ENCODE measurements at regions not wholly inside any gene's neighbourhood (a gene's known extent, or its start where the extent isn't known, plus 50 kb on each side); places are given as distances from the start of the nearest gene placed in this dataset.

DNA sequence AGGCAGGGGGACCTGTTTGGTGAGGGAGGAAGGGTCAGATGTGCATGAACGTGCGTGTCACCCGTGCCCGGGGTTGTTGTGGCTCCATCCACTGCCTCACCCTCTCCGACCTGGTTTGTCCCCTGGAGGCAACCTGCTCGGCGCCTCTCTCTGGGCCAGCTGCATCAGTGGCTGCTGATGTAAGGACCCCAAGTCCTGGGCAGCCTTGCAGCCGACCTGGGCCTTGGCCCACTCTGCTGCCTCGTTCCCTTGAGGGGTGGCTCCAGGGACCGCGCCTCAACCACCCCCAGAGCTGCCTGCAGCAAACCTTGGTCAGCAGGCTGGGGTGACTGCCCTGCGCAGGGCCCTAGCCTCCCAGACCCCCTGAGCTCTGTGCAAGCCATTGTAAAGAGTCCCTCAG lies 351.7 kb downstream of the TMEM121 start:
- Histone ChIP-seq H4K5ac (ENCODE audit: insufficient read length, low read depth, low read length) (no peak overlapping the region), H4K91ac (replicated peaks; ENCODE audit: insufficient read length, low read length) (no peak overlapping the region), H3K14ac (ENCODE audit: insufficient read length) (no peak overlapping the region), H3K56ac (replicated peaks; ENCODE audit: insufficient read length, low read depth, low read length) (no peak overlapping the region), H3K36me3 (ENCODE audit: control insufficient read depth in 2 of 4, insufficient read depth in 4 of 4, low read length in 3 of 4) (no peaks in the 10 kb centered on the region), H4K20me1 (replicated peaks in 1 of 2; ENCODE audit: control insufficient read depth in 1 of 2, insufficient read depth in 2 of 2, low read length in 2 of 2) (no peaks in the 10 kb centered on the region), H2BK20ac (ENCODE audit: low read length) (no peak overlapping the region), H2BK120ac (replicated peaks; ENCODE audit: low read depth, low read length) (no peak overlapping the region), H2BK15ac (ENCODE audit: low read length) (no peak overlapping the region), H3K79me2 (ENCODE audit: control insufficient read depth in 1 of 2, insufficient read depth in 2 of 2, low read length in 2 of 2) (no peaks in the 10 kb centered on the region), H3K4me1 (replicated peaks in 1 of 4; ENCODE audit: control insufficient read depth in 3 of 4, insufficient read depth in 4 of 4, low read length in 3 of 4) (no peaks in the 10 kb centered on the region), H2BK12ac (ENCODE audit: low read depth, low read length) (no peak overlapping the region), H2AFZ (ENCODE audit: low read length) (no peak overlapping the region), H3K4ac (replicated peaks; ENCODE audit: insufficient read length, low read depth, low read length) (no peak overlapping the region), H3K18ac (ENCODE audit: extremely low read depth, low read length) (no peak overlapping the region), H3K23me2 (ENCODE audit: low read depth, low read length) (no peaks in the 10 kb centered on the region), H3K9ac (replicated peaks in 1 of 4; ENCODE audit: extremely low read depth in 1 of 4, low read depth in 3 of 4, low read length in 3 of 4) (no peak overlapping the region), H3K27ac (ENCODE audit: low read depth, low read length) (no peak overlapping the region), H2AK5ac (ENCODE audit: low read depth, low read length) (no peak overlapping the region), H3K23ac (ENCODE audit: insufficient read length) (no peak overlapping the region), H3K79me1 (ENCODE audit: low read depth, low read length) (no peaks in the 10 kb centered on the region), H3K4me3 (ENCODE audit: extremely low read depth in 1 of 4, insufficient read depth in 2 of 4, low read depth in 3 of 4, low read length in 4 of 4) (no peak overlapping the region), H3K27me3 (replicated peaks in 1 of 4; ENCODE audit: control insufficient read depth in 3 of 4, extremely low read depth in 1 of 4, insufficient read depth in 3 of 4, low read length in 3 of 4) (no peaks in the 10 kb centered on the region), H3K4me2 (ENCODE audit: insufficient read depth in 1 of 2, low read depth in 2 of 2, low read length in 2 of 2) (no peak overlapping the region), H2BK5ac (ENCODE audit: low read depth, low read length) (no peak overlapping the region), H4K8ac (ENCODE audit: extremely low read depth, insufficient read depth, low read length) (no peak overlapping the region), H3K9me3 (ENCODE audit: insufficient read depth in 2 of 2, low read depth in 1 of 2, low read length in 1 of 2) (peaks cover 51 to 86% of the 10 kb centered on the region in 2 experiments)
- CTCF ChIA-PET (ENCODE audit: partially characterized antibody): no interaction called here
- 76% methylated on average over 12 of the region's 12 CpGs; no CpG with 5 or more reads in 1 of the 2 experiments for WGBS, 2 experiments (ENCODE audit: extremely low coverage in 1 of 2, insufficient coverage in 1 of 2, insufficient read length in 1 of 2, insufficient replicate concordance in 2 of 2, low coverage in 1 of 2, low lambda C conversion rate in 2 of 2, missing lambda C conversion rate in 1 of 2)
- POLR2A ChIA-PET (ENCODE audit: partially characterized antibody): no interaction called here
- DNase-seq (ENCODE audit: low read depth in 1 of 2, low spot score in 2 of 2): no peak
- FAIRE-seq: no peak
- TF ChIP-seq BACH1 (IDR thresholded peaks at IDR 0.05; ENCODE audit: low read length) (no peak), PHF8 (conservative IDR thresholded peaks at IDR 0.05; ENCODE audit: low read depth, low read length) (no peak), TAF7 (optimal IDR thresholded peaks at IDR 0.05; ENCODE audit: borderline replicate concordance, low read depth, low read length) (no peak), SP2 (IDR thresholded peaks at IDR 0.05; ENCODE audit: low read length) (no peak), JUND (IDR thresholded peaks at IDR 0.05; ENCODE audit: low read length) (no peak), TCF12 (IDR thresholded peaks at IDR 0.05; ENCODE audit: low read depth, low read length) (no peak), RBBP5 (IDR thresholded peaks at IDR 0.05; ENCODE audit: borderline replicate concordance, low read depth, low read length) (no peak), MAFK (IDR thresholded peaks at IDR 0.05; ENCODE audit: low read depth, low read length) (no peak), TAF1 (IDR thresholded peaks at IDR 0.05; ENCODE audit: low read depth, low read length) (no peak), RFX5 (IDR thresholded peaks at IDR 0.05; ENCODE audit: borderline replicate concordance, low read depth, low read length) (no peak), CBX8 (IDR thresholded peaks at IDR 0.05; ENCODE audit: borderline replicate concordance, low read depth, low read length) (no peak), NANOG (IDR thresholded peaks at IDR 0.05; ENCODE audit: insufficient read depth, low read depth, low read length, poor library complexity, severe bottlenecking) (no peak), TEAD4 (IDR thresholded peaks at IDR 0.05; ENCODE audit: low read depth, low read length) (no peak)
- TF ChIP-seq, protein P1, sequence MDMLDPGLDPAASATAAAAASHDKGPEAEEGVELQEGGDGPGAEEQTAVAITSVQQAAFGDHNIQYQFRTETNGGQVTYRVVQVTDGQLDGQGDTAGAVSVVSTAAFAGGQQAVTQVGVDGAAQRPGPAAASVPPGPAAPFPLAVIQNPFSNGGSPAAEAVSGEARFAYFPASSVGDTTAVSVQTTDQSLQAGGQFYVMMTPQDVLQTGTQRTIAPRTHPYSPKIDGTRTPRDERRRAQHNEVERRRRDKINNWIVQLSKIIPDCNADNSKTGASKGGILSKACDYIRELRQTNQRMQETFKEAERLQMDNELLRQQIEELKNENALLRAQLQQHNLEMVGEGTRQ (IDR thresholded peaks at IDR 0.05; ENCODE audit: low read length): no peak

All from H1 (cell line).